ENCODE measurements at regions not wholly inside any gene's neighbourhood (a gene's known extent, or its start where the extent isn't known, plus 50 kb on each side); places are given as distances from the start of the nearest gene placed in this dataset.

GRCh38 chr2:219719521-219719920, 92.1 kb downstream of the SLC4A3 start:
- H3K9me3 ChIP-seq: no peaks in the 10 kb centered on the region
- intact Hi-C loops (cut with DNase I; ENCODE audit: low total_unique reads): no loop called here
- no peaks in the 10 kb centered on the region for H3K4me1 ChIP-seq
- DNase-seq: no peak
- no peaks in the 10 kb centered on the region for H3K36me3 ChIP-seq
- no peaks in the 10 kb centered on the region for H3K27me3 ChIP-seq
- H3K4me3 ChIP-seq: no peak overlapping the region
- H3K27ac ChIP-seq: no peak overlapping the region
- TF ChIP-seq POLR2A (IDR thresholded peaks at IDR 0.05): no peak

GRCh38 chr2:219720956-219721355, 93.5 kb downstream of the SLC4A3 start:
- no peak overlapping the region for H3K4me3 ChIP-seq
- no peaks in the 10 kb centered on the region for H3K9me3 ChIP-seq
- no peak for TF ChIP-seq POLR2A (IDR thresholded peaks at IDR 0.05)
- no peak for TF ChIP-seq CTCF (IDR thresholded peaks at IDR 0.05)
- H3K27ac ChIP-seq: no peak overlapping the region
- no peaks in the 10 kb centered on the region for H3K27me3 ChIP-seq
- no peak for DNase-seq
- H3K36me3 ChIP-seq: no peaks in the 10 kb centered on the region
- no peaks in the 10 kb centered on the region for H3K4me1 ChIP-seq
- intact Hi-C loops (cut with DNase I; ENCODE audit: low total_unique reads): no loop called here

- intact Hi-C loops (cut with DNase I; ENCODE audit: low total_unique reads): no loop called here
- Histone ChIP-seq H3K27me3 (no peaks in the 10 kb centered on the region), H3K27ac (no peak overlapping the region), H3K36me3 (no peaks in the 10 kb centered on the region), H3K4me3 (no peak overlapping the region), H3K9me3 (no peaks in the 10 kb centered on the region), H3K4me1 (no peaks in the 10 kb centered on the region)
- no peak for DNase-seq
- TF ChIP-seq POLR2A (IDR thresholded peaks at IDR 0.05): no peak
- no peak for TF ChIP-seq CTCF (IDR thresholded peaks at IDR 0.05)
Measured at GRCh38 chr2:219722276-219722879, 94.9 kb downstream of the SLC4A3 start.

- Histone ChIP-seq H3K36me3 (no peaks in the 10 kb centered on the region), H3K4me1 (no peaks in the 10 kb centered on the region), H3K9me3 (no peaks in the 10 kb centered on the region), H3K27me3 (no peaks in the 10 kb centered on the region), H3K27ac (no peak overlapping the region), H3K4me3 (no peak overlapping the region)
- TF ChIP-seq POLR2A (IDR thresholded peaks at IDR 0.05): no peak
- no peak for TF ChIP-seq CTCF (IDR thresholded peaks at IDR 0.05)
- no peak for DNase-seq
- intact Hi-C loops (cut with DNase I; ENCODE audit: low total_unique reads): no loop called here
Measured at GRCh38 chr2:219723311-219723710, 95.9 kb downstream of the SLC4A3 start.

GRCh38 chr2:219724628-219725027, 97.2 kb downstream of the SLC4A3 start:
- no peak for DNase-seq
- Histone ChIP-seq H3K27ac (no peak overlapping the region), H3K4me3 (no peak overlapping the region), H3K27me3 (no peaks in the 10 kb centered on the region), H3K4me1 (no peaks in the 10 kb centered on the region), H3K36me3 (no peaks in the 10 kb centered on the region), H3K9me3 (no peaks in the 10 kb centered on the region)
- TF ChIP-seq POLR2A (IDR thresholded peaks at IDR 0.05) (no peak), CTCF (IDR thresholded peaks at IDR 0.05) (no peak)
- intact Hi-C loops (cut with DNase I; ENCODE audit: low total_unique reads): no loop called here

GRCh38 chr2:219726916-219727315, 99.5 kb downstream of the SLC4A3 start:
- no peak for DNase-seq
- Histone ChIP-seq H3K4me3 (no peak overlapping the region), H3K4me1 (no peaks in the 10 kb centered on the region), H3K36me3 (no peaks in the 10 kb centered on the region), H3K27ac (no peak overlapping the region), H3K27me3 (no peaks in the 10 kb centered on the region), H3K9me3 (no peaks in the 10 kb centered on the region)
- intact Hi-C loops (cut with DNase I; ENCODE audit: low total_unique reads): no loop called here
- TF ChIP-seq CTCF (IDR thresholded peaks at IDR 0.05) (no peak), POLR2A (IDR thresholded peaks at IDR 0.05) (no peak)
